B cell (primary cell): ENCODE measurements at regions not wholly inside any gene's neighbourhood (a gene's known extent, or its start where the extent isn't known, plus 50 kb on each side); places are given as distances from the start of the nearest gene placed in this dataset.

Experiments used
- ATAC-seq: fragments of 200-7000 bp; cut with Tn5 transposase; one replicate; pipeline ENCODE4 v1.10.0; 2021; ENCODE audit warnings: low read depth, mild to moderate bottlenecking, moderate number of reproducible peaks, moderate library complexity
- CTCF ChIA-PET: fragments of 350-600 bp; sonication (Branson Sonifier 250); formaldehyde crosslinking; loops from one replicate; lab custom pipeline; 2021; ENCODE audit warnings: antibody characterized with exemption, inconsistent platforms; lab: Charles Lee
- POLR2A ChIA-PET: fragments of 350-600 bp; sonication (Branson Sonifier 250); formaldehyde crosslinking; loops from one replicate; lab custom pipeline; 2021; ENCODE audit warnings: antibody characterized with exemption; lab: Charles Lee
- DNase-seq: peaks from one replicate; pipeline ENCODE4 v3.0.0; 2013
- H2AFZ ChIP-seq: 2 replicates; pipeline ENCODE4 v1.6.1; 2012; ENCODE audit warnings: mild to moderate bottlenecking, low read depth, low read length; ENCODE audit not compliant: insufficient read depth, poor library complexity, severe bottlenecking
- H3K27ac ChIP-seq, 2 donors: 1 replicate in 1 of 2; 2 replicates in 1 of 2; pipeline ENCODE4 v1.5.1; 2012 to 2013; ENCODE audit warnings: low read length in 2 of 2, mild to moderate bottlenecking in 2 of 2, moderate library complexity in 1 of 2
- H3K27me3 ChIP-seq, 4 experiments: fragments of 200-600 bp in 1 of 4; sonication (generic) in 1 of 4; replicated peaks in 1 of 4; 1 replicate in 2 of 4; 2 replicates in 2 of 4; pipeline versions ENCODE4 v1.6.1 to v1.7.0; 2013 to 2016; ENCODE audit warnings: low read length in 3 of 4, mild to moderate bottlenecking in 2 of 4, mixed read lengths in 1 of 4, moderate library complexity in 1 of 4; ENCODE audit not compliant: insufficient read depth in 4 of 4, control insufficient read depth in 3 of 4; ENCODE audit errors: control extremely low read depth in 1 of 4
- H3K36me3 ChIP-seq, 2 experiments: replicated peaks in 1 of 2; 1 replicate in 1 of 2; 2 replicates in 1 of 2; pipeline versions ENCODE4 v1.6.1 to v1.7.1; 2013; ENCODE audit warnings: low read length in 1 of 2; ENCODE audit not compliant: insufficient read depth in 2 of 2, control insufficient read depth in 1 of 2; ENCODE audit errors: control extremely low read depth in 1 of 2, extremely low read depth in 1 of 2
- H3K4me1 ChIP-seq, 2 donors: fragments of 200-600 bp in 1 of 2; sonication (generic) in 1 of 2; 1 replicate in 1 of 2; 2 replicates in 1 of 2; pipeline versions ENCODE4 v1.5.1 to v1.6.1; 2013 to 2017; ENCODE audit warnings: low read length in 2 of 2; ENCODE audit not compliant: control insufficient read depth in 2 of 2, insufficient read depth in 2 of 2
- H3K4me2 ChIP-seq: replicated peaks from 2 replicates; pipeline ENCODE3; 2012; ENCODE audit warnings: mild to moderate bottlenecking, low read depth, low read length; ENCODE audit not compliant: poor library complexity, severe bottlenecking
- H3K4me3 ChIP-seq, 5 experiments: fragments of 200-600 bp in 1 of 5; sonication (generic) in 1 of 5; 1 replicate in 3 of 5; 2 replicates in 2 of 5; pipeline versions ENCODE4 v1.5.1 to v1.7.0; 2011 to 2016; ENCODE audit warnings: low read length in 4 of 5, mild to moderate bottlenecking in 4 of 5, low read depth in 2 of 5, control low read depth in 1 of 5, moderate library complexity in 1 of 5; ENCODE audit not compliant: insufficient read depth in 1 of 5; ENCODE audit errors: control extremely low read depth in 1 of 5, extremely low read depth in 1 of 5
- H3K79me2 ChIP-seq: fragments of 200-600 bp; sonication (generic); one replicate; pipeline ENCODE4 v1.6.0; 2016; ENCODE audit warnings: low read length; ENCODE audit not compliant: control insufficient read depth, insufficient read depth
- H3K9ac ChIP-seq: fragments of 200-600 bp; sonication (generic); 2 replicates; pipeline ENCODE4 v1.6.1; 2017; ENCODE audit warnings: mild to moderate bottlenecking, low read length, moderate library complexity
- H3K9me3 ChIP-seq, 3 donors: one replicate each; pipeline versions ENCODE4 v1.6.1 to v1.7.1; 2013; ENCODE audit warnings: low read length in 2 of 3; ENCODE audit not compliant: control insufficient read depth in 2 of 3, insufficient read depth in 1 of 3; ENCODE audit errors: control extremely low read depth in 1 of 3
- H4K20me1 ChIP-seq: 2 replicates; pipeline ENCODE4 v1.6.0; 2012; ENCODE audit warnings: mild to moderate bottlenecking, low read length; ENCODE audit not compliant: insufficient read depth, control insufficient read depth, poor library complexity, severe bottlenecking
- H3K27ac Mint-ChIP-seq: one replicate; pipeline ENCODE4 v1.8.0; 2021; ENCODE audit warnings: mixed read lengths
- H3K27me3 Mint-ChIP-seq: one replicate; pipeline ENCODE4 v1.8.0; 2021; ENCODE audit warnings: mixed read lengths
- H3K4me1 Mint-ChIP-seq: one replicate; pipeline ENCODE4 v1.8.0; 2021; ENCODE audit warnings: mixed read lengths
- H3K4me3 Mint-ChIP-seq: one replicate; pipeline ENCODE4 v1.8.0; 2021; ENCODE audit warnings: mixed read lengths
- H3K9me3 Mint-ChIP-seq: one replicate; pipeline ENCODE4 v1.8.0; 2022; ENCODE audit warnings: mixed read lengths; ENCODE audit not compliant: insufficient read depth
- EZH2 ChIP-seq: IDR thresholded peaks from 2 replicates; pipeline ENCODE4 v1.6.1; 2012; ENCODE audit warnings: borderline replicate concordance, low read depth, mild to moderate bottlenecking, moderate library complexity, low read length; ENCODE audit not compliant: insufficient read depth, poor library complexity, severe bottlenecking
- WGBS: methylation state at CpG from one replicate; pipeline ENCODE4 v1.1.5; 2013; ENCODE audit warnings: missing lambda C conversion rate; ENCODE audit not compliant: insufficient coverage; 5-methylcytosine and 5-hydroxymethylcytosine counted together
- intact Hi-C: fragments of 100-400 bp; cut with micrococcal nuclease; formaldehyde crosslinking; loops from one replicate; pipeline ENCODE4 v1.10.0; 2022
- TF ChIP-seq, protein P1 (sequence below): fragments of 200-600 bp; IDR thresholded peaks from one replicate; pipeline ENCODE4 v1.8.0; 2022; ENCODE audit warnings: antibody characterized with exemption, mild to moderate bottlenecking

GRCh38 chr1:208653426-208653825 is 409.2 kb upstream of the PLXNA2 start:
- H2AFZ ChIP-seq = no peak overlapping the region
- no peak overlapping the region for H3K27ac ChIP-seq
- intact Hi-C loops = no loop called here
- Mint-ChIP-seq H3K4me1 (no peaks in the 10 kb centered on the region), H3K9me3 (no peaks in the 10 kb centered on the region), H3K27ac (no peak overlapping the region), H3K27me3 (peaks cover 24% of the 10 kb centered on the region), H3K4me3 (no peak overlapping the region)
- H3K79me2 ChIP-seq = no peaks in the 10 kb centered on the region
- no peaks in the 10 kb centered on the region for H4K20me1 ChIP-seq
- ChIA-PET POLR2A (no interaction called here), CTCF (interaction anchor here (0.9 to 1.5 kb wide), 3 partner anchors 14 to 595 kb away, joined by 3 to 5 read pairs (median 4); no protein-coding TSS in a partner anchor)
- H3K4me2 ChIP-seq = no peak overlapping the region
- DNase-seq (no peak), ATAC-seq (no peak)
- H3K27me3 ChIP-seq = peaks cover 0 to 13% (median 5%) of the 10 kb centered on the region in 4 experiments
- no peak overlapping the region for H3K4me3 ChIP-seq
- no peaks in the 10 kb centered on the region for H3K4me1 ChIP-seq
- no peaks in the 10 kb centered on the region for H3K9me3 ChIP-seq
- WGBS = 90% methylated on average over 2 of the region's 4 CpGs
- no peak for TF ChIP-seq EZH2
- TF ChIP-seq, protein P1, sequence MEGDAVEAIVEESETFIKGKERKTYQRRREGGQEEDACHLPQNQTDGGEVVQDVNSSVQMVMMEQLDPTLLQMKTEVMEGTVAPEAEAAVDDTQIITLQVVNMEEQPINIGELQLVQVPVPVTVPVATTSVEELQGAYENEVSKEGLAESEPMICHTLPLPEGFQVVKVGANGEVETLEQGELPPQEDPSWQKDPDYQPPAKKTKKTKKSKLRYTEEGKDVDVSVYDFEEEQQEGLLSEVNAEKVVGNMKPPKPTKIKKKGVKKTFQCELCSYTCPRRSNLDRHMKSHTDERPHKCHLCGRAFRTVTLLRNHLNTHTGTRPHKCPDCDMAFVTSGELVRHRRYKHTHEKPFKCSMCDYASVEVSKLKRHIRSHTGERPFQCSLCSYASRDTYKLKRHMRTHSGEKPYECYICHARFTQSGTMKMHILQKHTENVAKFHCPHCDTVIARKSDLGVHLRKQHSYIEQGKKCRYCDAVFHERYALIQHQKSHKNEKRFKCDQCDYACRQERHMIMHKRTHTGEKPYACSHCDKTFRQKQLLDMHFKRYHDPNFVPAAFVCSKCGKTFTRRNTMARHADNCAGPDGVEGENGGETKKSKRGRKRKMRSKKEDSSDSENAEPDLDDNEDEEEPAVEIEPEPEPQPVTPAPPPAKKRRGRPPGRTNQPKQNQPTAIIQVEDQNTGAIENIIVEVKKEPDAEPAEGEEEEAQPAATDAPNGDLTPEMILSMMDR = no peak
- H3K9ac ChIP-seq = no peak overlapping the region
- no peaks in the 10 kb centered on the region for H3K36me3 ChIP-seq

DNA sequence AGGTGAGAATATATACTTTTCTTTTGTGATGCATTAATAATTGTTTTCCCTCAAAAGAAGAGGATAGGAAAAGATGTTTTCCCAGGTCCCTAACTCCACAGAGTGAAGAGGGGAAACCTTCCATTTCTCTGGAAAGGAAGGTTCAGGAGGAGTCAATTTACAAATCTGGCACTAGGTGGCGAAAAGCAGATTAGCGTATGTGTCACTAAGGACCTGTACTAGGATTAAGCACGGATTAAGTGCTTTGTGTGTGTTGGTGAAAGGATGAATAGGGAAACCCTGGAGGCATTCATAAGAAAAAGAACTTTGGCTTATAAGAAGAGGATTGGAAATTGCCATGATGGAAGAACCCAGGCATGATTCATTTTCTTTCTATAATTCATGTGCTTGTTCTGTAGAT is 410.1 kb upstream of the PLXNA2 start:
- no peak overlapping the region for H3K4me3 ChIP-seq
- Mint-ChIP-seq H3K4me1 (no peaks in the 10 kb centered on the region), H3K27ac (no peak overlapping the region), H3K4me3 (no peak overlapping the region), H3K27me3 (peaks cover 18% of the 10 kb centered on the region), H3K9me3 (no peaks in the 10 kb centered on the region)
- peaks cover 0 to 8% (median 5%) of the 10 kb centered on the region in 4 experiments for H3K27me3 ChIP-seq
- no peaks in the 10 kb centered on the region for H3K9me3 ChIP-seq
- WGBS = 64% methylated on average over 3 of the region's 3 CpGs
- DNase-seq (no peak), ATAC-seq (no peak)
- no peaks in the 10 kb centered on the region for H4K20me1 ChIP-seq
- H3K9ac ChIP-seq = no peak overlapping the region
- no peak overlapping the region for H2AFZ ChIP-seq
- H3K36me3 ChIP-seq = no peaks in the 10 kb centered on the region
- intact Hi-C loops = no loop called here
- POLR2A ChIA-PET = no interaction called here
- H3K4me1 ChIP-seq = no peaks in the 10 kb centered on the region
- no peaks in the 10 kb centered on the region for H3K79me2 ChIP-seq
- no peak overlapping the region for H3K27ac ChIP-seq
- CTCF ChIA-PET = interaction anchor here (0.7 to 1.0 kb wide), 2 partner anchors 15 to 31 kb away, joined by 3 read pairs; no protein-coding TSS in a partner anchor
- TF ChIP-seq, protein P1 = no peak
- no peak for TF ChIP-seq EZH2
- H3K4me2 ChIP-seq = no peak overlapping the region
